H1 (cell line): ENCODE measurements at regions not wholly inside any gene's neighbourhood (a gene's known extent, or its start where the extent isn't known, plus 50 kb on each side); places are given as distances from the start of the nearest gene placed in this dataset.

Experiments
- CHD1 ChIP-seq: IDR thresholded peaks from 2 replicates; pipeline ENCODE4 v1.6.1; 2012; ENCODE audit warnings: low read depth, low read length, improper control_type of control experiment
- RBBP5 ChIP-seq: IDR thresholded peaks from 2 replicates; pipeline ENCODE4 v1.7.1; 2012; ENCODE audit warnings: low read depth, mild to moderate bottlenecking, inconsistent platforms, low read length, moderate library complexity, borderline replicate concordance
- TAF1 ChIP-seq: IDR thresholded peaks from 2 replicates; pipeline ENCODE4 v1.6.1; 2011; ENCODE audit warnings: mild to moderate bottlenecking, low read depth, low read length
- TEAD4 ChIP-seq: IDR thresholded peaks from 2 replicates; pipeline ENCODE4 v1.6.1; 2012; ENCODE audit warnings: low read depth, low read length, inconsistent platforms, mixed read lengths
- TF ChIP-seq, protein P1 (sequence below), 3 experiments: IDR thresholded peaks; 1 replicate in 2 of 3; 2 replicates in 1 of 3; pipeline versions ENCODE4 v1.5.1 to v1.6.1; 2011; ENCODE audit warnings: low read length in 3 of 3, mild to moderate bottlenecking in 3 of 3, inconsistent platforms in 2 of 3, low read depth in 1 of 3, moderate library complexity in 1 of 3; ENCODE audit not compliant: insufficient read depth in 1 of 3; ENCODE audit errors: control extremely low read depth in 1 of 3

GRCh38 chr5:106258591-106259125, 1412.1 kb downstream of the EFNA5 start:
- TF ChIP-seq, protein P1, sequence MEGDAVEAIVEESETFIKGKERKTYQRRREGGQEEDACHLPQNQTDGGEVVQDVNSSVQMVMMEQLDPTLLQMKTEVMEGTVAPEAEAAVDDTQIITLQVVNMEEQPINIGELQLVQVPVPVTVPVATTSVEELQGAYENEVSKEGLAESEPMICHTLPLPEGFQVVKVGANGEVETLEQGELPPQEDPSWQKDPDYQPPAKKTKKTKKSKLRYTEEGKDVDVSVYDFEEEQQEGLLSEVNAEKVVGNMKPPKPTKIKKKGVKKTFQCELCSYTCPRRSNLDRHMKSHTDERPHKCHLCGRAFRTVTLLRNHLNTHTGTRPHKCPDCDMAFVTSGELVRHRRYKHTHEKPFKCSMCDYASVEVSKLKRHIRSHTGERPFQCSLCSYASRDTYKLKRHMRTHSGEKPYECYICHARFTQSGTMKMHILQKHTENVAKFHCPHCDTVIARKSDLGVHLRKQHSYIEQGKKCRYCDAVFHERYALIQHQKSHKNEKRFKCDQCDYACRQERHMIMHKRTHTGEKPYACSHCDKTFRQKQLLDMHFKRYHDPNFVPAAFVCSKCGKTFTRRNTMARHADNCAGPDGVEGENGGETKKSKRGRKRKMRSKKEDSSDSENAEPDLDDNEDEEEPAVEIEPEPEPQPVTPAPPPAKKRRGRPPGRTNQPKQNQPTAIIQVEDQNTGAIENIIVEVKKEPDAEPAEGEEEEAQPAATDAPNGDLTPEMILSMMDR (IDR thresholded peaks at IDR 0.05; ENCODE audit: control extremely low read depth in 1 of 3, insufficient read depth in 1 of 3, low read depth in 1 of 3, low read length in 3 of 3), result no peak
- TF ChIP-seq TAF1, result no peak
- no peak for TF ChIP-seq RBBP5
- TF ChIP-seq TEAD4, result no peak
- TF ChIP-seq CHD1, result no peak
